GM18511 (cell line): ENCODE measurements at regions not wholly inside any gene's neighbourhood (a gene's known extent, or its start where the extent isn't known, plus 50 kb on each side); places are given as distances from the start of the nearest gene placed in this dataset.

Experiments
- ATAC-seq: cut with Tn5 transposase; IDR thresholded peaks from one replicate; pipeline ENCODE4 v1.9.1; 2021; ENCODE audit warnings: mild to moderate bottlenecking, moderate library complexity; ENCODE audit not compliant: unreplicated experiment

- ATAC-seq: peak; percentile 72
Measured at GRCh38 chr13:44237276-44237767, 136.3 kb upstream of the SERP2 start.

GRCh38 chr13:44237881-44238421 lies 135.7 kb upstream of the SERP2 start:
- no peak for ATAC-seq

- ATAC-seq: no peak
Measured at GRCh38 chr13:44240611-44241145, 132.9 kb upstream of the SERP2 start.

- no peak for ATAC-seq
Measured at GRCh38 chr13:44241638-44242037, 132.0 kb upstream of the SERP2 start.

- ATAC-seq: no peak
Measured at GRCh38 chr13:44242766-44243165, 130.9 kb upstream of the SERP2 start.

- ATAC-seq: no peak
Measured at GRCh38 chr13:44243198-44243857, 130.3 kb upstream of the SERP2 start.

- ATAC-seq: no peak
Measured at GRCh38 chr13:44244288-44244687, 129.3 kb upstream of the SERP2 start.

- ATAC-seq: no peak
Measured at GRCh38 chr13:44249431-44249836, 124.2 kb upstream of the SERP2 start.

GRCh38 chr13:44252938-44253337 lies 120.7 kb upstream of the SERP2 start:
- no peak for ATAC-seq

GRCh38 chr13:44255771-44256364 lies 117.8 kb upstream of the SERP2 start:
- ATAC-seq: no peak

- no peak for ATAC-seq
Measured at GRCh38 chr13:44257796-44258195, 115.8 kb upstream of the SERP2 start.

GRCh38 chr13:44259045-44260027 lies 114.3 kb upstream of the SERP2 start:
- peak; percentile 84 for ATAC-seq

- no peak for ATAC-seq
Measured at GRCh38 chr13:44260336-44260735, 113.3 kb upstream of the SERP2 start.

- ATAC-seq: no peak
Measured at GRCh38 chr13:44263751-44264620, 109.6 kb upstream of the SERP2 start.

GRCh38 chr13:44266305-44266704 lies 107.3 kb upstream of the SERP2 start:
- no peak for ATAC-seq

GRCh38 chr13:44266772-44267171 lies 106.9 kb upstream of the SERP2 start:
- no peak for ATAC-seq

GRCh38 chr13:44267203-44267602 lies 106.4 kb upstream of the SERP2 start:
- ATAC-seq: no peak

GRCh38 chr13:44267980-44268379 lies 105.6 kb upstream of the SERP2 start:
- ATAC-seq: no peak

GRCh38 chr13:44268980-44269379 lies 104.6 kb upstream of the SERP2 start:
- ATAC-seq: no peak

- no peak for ATAC-seq
Measured at GRCh38 chr13:44270150-44270549, 103.5 kb upstream of the SERP2 start.
